GM13976 (cell line): ENCODE measurements at regions not wholly inside any gene's neighbourhood (a gene's known extent, or its start where the extent isn't known, plus 50 kb on each side); places are given as distances from the start of the nearest gene placed in this dataset.
"Not testable (repeated sequence)": the region's sequence is repeated elsewhere in the genome, so short reads cannot be mapped to it uniquely, and the experiment has no call there.

Experiments
- DNase-seq: peaks from one replicate; pipeline ENCODE4 v3.0.0; 2012; ENCODE audit warnings: low spot score
- CTCF ChIP-seq: IDR thresholded peaks from 2 replicates; pipeline ENCODE4 v1.5.1; 2012; ENCODE audit warnings: borderline replicate concordance, mild to moderate bottlenecking; ENCODE audit not compliant: insufficient read depth; ENCODE audit errors: extremely low read depth, missing control alignments, control extremely low read depth
- in situ Hi-C: fragments of 300-500 bp; cut with MboI; formaldehyde crosslinking; loops from one replicate; pipeline ENCODE4 v1.12.0; 2022; ENCODE audit warnings: low sequenced_read_pairs, mixed read lengths, inconsistent platforms; ENCODE audit not compliant: unreplicated experiment

GRCh38 chr20:22830138-22830537 lies 205.0 kb upstream of the SSTR4 start:
- no peak for DNase-seq
- no peak for TF ChIP-seq CTCF
- in situ Hi-C loops: no loop called here

- DNase-seq, in situ Hi-C loops: not testable (repeated sequence)
These were observed 204.4 kb upstream of the SSTR4 start for GRCh38 chr20:22830715-22831114.

GRCh38 chr20:22833851-22834250 lies 201.3 kb upstream of the SSTR4 start:
- in situ Hi-C loops: no loop called here
- DNase-seq: no peak
- TF ChIP-seq CTCF: no peak

GRCh38 chr20:22834651-22835256 lies 200.4 kb upstream of the SSTR4 start:
- in situ Hi-C loops: no loop called here
- TF ChIP-seq CTCF: no peak

GRCh38 chr20:22836211-22836610 lies 198.9 kb upstream of the SSTR4 start:
- no peak for DNase-seq
- in situ Hi-C loops: no loop called here
- no peak for TF ChIP-seq CTCF

More at GRCh38 chr20:22834651-22835256, 200.4 kb upstream of the SSTR4 start:
- DNase-seq: no peak

- DNase-seq: no peak
- TF ChIP-seq CTCF: no peak
- in situ Hi-C loops: no loop called here
These were observed 198.2 kb upstream of the SSTR4 start for GRCh38 chr20:22836877-22837276.

DNA sequence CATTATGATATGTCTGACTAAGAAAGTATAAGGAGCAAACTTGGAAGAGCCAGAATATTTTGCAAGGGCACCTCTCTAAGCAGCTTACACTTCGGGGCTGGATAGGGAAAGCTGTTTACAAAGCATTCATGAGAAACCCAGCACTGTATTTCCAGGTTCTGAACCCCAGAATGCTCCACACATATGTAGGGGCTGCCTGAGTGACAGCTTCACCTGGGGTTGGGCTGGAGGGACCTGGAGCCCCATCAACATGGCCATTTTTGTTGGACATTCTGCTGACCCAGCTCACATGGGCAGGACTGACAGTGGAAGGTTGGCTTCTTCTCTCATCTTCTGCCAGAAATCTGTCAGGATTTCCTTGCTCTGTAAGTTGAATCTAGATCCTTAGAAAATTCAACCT lies 197.1 kb upstream of the SSTR4 start:
- DNase-seq: no peak
- no peak for TF ChIP-seq CTCF
- in situ Hi-C loops: no loop called here
